Adipocyte (in vitro differentiated cells): ENCODE measurements at regions not wholly inside any gene's neighbourhood (a gene's known extent, or its start where the extent isn't known, plus 50 kb on each side); places are given as distances from the start of the nearest gene placed in this dataset.

Experiments
- DNase-seq: peaks from one replicate; pipeline ENCODE4 v3.0.0-alpha.2; 2015; ENCODE audit warnings: low read depth
- H3K27me3 ChIP-seq: replicated peaks from 2 replicates; pipeline ENCODE4 v1.7.0; 2013; ENCODE audit warnings: mild to moderate bottlenecking, low read length, moderate library complexity; ENCODE audit not compliant: control insufficient read depth, insufficient read depth
- H3K36me3 ChIP-seq: 2 replicates; pipeline ENCODE4 v1.7.0; 2013; ENCODE audit warnings: low read length, mild to moderate bottlenecking, moderate library complexity; ENCODE audit not compliant: control insufficient read depth, insufficient read depth, severe bottlenecking
- H3K4me1 ChIP-seq: 2 replicates; pipeline ENCODE4 v1.7.0; 2013; ENCODE audit warnings: mild to moderate bottlenecking, low read length, moderate library complexity; ENCODE audit not compliant: control insufficient read depth, insufficient read depth
- H3K4me3 ChIP-seq: 2 replicates; pipeline ENCODE4 v1.7.0; 2013; ENCODE audit warnings: mild to moderate bottlenecking, low read length, moderate library complexity
- H3K9ac ChIP-seq: 2 replicates; pipeline ENCODE4 v1.7.0; 2013; ENCODE audit warnings: mild to moderate bottlenecking, low read length, moderate library complexity
- H3K9me3 ChIP-seq: 2 replicates; pipeline ENCODE4 v1.7.0; 2013; ENCODE audit warnings: mild to moderate bottlenecking, low read length, moderate library complexity; ENCODE audit not compliant: control insufficient read depth

DNA sequence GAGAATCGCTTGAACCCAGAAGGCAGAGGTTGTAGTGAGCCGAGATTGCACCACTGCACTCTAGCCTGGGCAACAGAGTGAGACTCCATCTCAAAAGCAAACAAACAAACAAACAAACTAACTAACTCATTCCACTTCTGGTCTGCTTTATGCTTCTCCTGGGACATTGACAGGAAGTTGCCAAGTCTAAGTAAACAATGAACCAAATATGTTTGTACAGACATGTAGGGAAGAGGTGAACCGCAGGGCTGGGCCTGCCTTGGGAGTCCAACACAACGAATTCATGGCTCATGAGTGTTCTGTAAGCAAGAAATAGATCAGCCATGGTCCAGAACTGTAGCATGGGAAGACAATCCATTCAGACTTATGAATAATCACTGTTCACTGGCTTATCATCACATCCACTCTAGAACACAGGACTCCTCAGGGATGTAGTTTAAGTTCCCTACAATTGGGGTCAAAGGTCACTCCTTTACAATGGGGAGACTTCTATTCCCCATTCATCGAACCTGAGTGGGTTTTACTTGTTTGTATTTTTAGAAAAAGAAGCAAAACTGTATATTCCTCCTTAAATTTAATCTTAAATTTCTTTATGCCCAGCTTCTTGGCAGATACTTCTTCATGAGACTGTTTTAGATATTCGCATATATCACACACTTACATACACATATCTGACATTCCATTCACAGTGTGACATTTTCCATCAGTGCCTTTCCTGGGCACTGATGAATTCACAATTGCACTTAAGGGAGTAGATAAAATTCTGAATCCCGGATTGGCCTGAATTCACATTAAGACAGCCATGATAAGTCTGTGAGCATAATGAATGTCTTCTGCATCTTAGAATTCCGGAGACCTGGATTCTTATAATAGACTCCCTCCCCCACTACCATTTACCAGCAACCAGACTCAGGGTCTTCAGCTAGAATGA, 159.1 kb upstream of the EEPD1 start:
- Histone ChIP-seq H3K4me3 (no peak overlapping the region), H3K9me3 (no peaks in the 10 kb centered on the region), H3K4me1 (peaks cover 17% of the 10 kb centered on the region), H3K9ac (peak overlapping the region; percentile 34), H3K36me3 (no peaks in the 10 kb centered on the region), H3K27me3 (no peaks in the 10 kb centered on the region)
- peak; percentile 17 for DNase-seq

DNA sequence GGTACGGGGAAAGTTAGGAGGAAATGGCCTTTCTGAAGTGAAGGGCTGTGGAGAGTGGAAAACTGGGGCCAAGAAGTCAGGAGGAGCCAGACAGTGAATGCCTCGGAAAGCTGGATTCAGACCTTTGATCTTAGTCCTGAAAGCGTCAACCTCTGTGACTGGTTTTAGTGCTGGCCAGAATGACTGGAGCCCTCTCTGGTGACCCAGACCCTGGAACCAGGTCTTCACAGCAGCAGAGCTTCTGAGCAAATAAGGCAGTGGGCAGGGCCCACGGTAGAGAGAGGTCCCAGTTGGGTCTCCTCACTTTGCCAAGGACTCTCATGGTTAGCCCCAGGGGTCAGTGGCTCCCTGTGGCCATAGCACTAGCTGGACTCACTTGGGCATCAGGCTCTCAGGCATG, 157.7 kb upstream of the EEPD1 start:
- Histone ChIP-seq H3K9me3 (no peaks in the 10 kb centered on the region), H3K9ac (no peak overlapping the region), H3K4me1 (peaks cover 17% of the 10 kb centered on the region), H3K4me3 (no peak overlapping the region), H3K36me3 (no peaks in the 10 kb centered on the region), H3K27me3 (no peaks in the 10 kb centered on the region)
- no peak for DNase-seq

DNA sequence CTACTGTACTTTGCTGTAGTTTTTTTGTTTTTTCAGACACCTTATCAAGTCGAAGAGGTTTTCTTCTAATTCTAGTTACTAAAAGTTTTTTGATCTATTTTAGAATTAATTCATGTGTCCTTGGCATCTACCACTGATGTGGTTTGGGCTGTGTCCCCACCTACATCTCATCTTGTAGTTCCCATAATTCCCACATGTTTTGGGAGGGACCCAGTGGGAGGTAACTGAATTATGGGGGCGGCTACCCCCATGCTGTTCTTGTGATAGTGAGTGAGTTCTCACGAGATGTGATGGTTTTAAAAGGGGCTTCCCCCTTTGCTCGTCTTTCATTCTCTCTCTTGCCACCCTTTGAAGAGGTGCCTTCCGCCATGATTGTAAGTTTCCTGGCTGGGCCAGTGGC, 154.6 kb upstream of the EEPD1 start:
- no peaks in the 10 kb centered on the region for H3K36me3 ChIP-seq
- no peak overlapping the region for H3K9ac ChIP-seq
- H3K4me3 ChIP-seq, result no peak overlapping the region
- no peaks in the 10 kb centered on the region for H3K9me3 ChIP-seq
- no peak for DNase-seq
- peaks cover 10% of the 10 kb centered on the region for H3K4me1 ChIP-seq
- no peaks in the 10 kb centered on the region for H3K27me3 ChIP-seq

DNA sequence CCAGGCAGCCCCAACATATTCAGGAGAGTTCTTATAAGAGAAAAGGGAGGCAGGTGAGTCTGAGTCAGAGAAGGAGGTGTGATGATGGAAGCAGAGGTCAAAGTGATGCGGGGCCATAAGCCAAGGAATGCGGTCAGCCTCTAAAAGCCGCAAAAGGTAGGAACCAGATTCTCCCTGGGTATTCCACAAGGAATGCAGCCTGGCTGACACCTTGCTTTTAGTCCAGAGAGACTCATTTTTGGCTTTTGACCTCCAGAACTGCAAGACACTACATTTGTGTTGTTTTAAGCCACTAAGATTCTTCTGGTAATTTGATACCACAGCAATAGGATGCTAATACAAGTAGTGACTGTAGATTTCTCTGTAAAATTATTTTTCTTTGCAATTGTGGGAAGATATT, 151.5 kb upstream of the EEPD1 start:
- Histone ChIP-seq H3K9me3 (no peaks in the 10 kb centered on the region), H3K9ac (no peak overlapping the region), H3K4me1 (peaks cover 4% of the 10 kb centered on the region), H3K4me3 (no peak overlapping the region), H3K27me3 (no peaks in the 10 kb centered on the region), H3K36me3 (no peaks in the 10 kb centered on the region)
- DNase-seq, result no peak

DNA sequence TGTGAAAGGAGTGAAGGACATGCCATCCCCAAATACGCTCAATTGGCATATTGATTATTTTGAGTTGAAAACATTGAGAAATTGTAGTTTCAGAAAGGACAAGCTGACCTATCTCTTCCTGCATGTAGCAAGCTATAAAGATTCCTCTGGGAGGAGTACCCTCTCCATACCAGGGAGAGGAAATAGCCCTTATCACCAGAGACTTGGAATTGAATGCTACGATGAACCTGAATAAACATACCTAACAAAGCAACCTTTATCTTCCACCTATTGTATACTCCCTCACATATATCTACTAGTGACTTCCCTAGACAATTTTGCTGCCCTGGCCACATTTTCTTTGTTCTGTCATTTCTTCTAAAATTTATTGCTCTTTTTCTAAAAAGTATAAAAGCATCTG, 150.2 kb upstream of the EEPD1 start:
- Histone ChIP-seq H3K9me3 (no peaks in the 10 kb centered on the region), H3K27me3 (no peaks in the 10 kb centered on the region)

DNA sequence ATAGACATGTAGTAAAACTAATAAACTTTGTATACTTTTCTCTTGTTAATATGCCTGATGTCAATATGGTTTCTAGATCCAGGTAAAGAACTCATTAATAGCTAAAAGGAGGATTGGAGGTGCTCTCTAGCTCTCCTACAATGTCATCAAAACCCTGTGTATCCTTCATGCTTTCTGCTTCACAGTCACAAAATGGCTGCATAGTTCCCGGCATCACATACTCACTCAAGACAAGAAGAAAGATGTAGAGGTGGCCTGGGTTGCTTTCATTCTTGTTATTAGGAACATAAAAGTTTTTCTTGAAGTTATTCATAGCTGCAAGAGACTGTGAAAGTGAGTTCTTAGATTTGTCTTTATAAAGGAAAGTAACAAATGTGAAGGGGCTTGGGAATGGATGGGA, 149.7 kb upstream of the EEPD1 start:
- Histone ChIP-seq H3K36me3 (no peaks in the 10 kb centered on the region), H3K4me1 (peaks cover 8% of the 10 kb centered on the region), H3K4me3 (no peak overlapping the region), H3K27me3 (no peaks in the 10 kb centered on the region), H3K9ac (no peak overlapping the region), H3K9me3 (no peaks in the 10 kb centered on the region)
- no peak for DNase-seq

More for the DNA sequence above, 150.2 kb upstream of the EEPD1 start:
- Histone ChIP-seq H3K9ac (no peak overlapping the region), H3K36me3 (no peaks in the 10 kb centered on the region), H3K4me1 (peaks cover 8% of the 10 kb centered on the region), H3K4me3 (no peak overlapping the region)
- DNase-seq, result no peak

DNA sequence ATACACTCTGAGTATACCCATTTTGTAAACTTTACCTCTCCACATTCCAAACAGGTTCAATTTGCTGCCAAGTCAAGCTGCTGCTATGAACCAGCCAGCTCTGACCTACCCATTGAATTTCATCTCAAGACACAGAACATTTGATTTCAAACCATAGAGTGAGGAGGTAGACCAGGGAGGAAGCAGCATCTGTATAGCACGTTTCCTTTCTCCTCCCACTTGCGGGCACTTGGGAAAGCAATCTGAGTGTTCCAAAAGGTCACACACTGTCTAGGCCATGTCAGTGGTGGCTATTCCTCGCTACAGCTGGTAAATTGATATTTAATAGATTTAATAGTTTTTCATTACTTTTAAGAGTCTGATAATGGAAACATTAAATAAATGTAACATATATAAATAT, 147.8 kb upstream of the EEPD1 start:
- Histone ChIP-seq H3K27me3 (no peaks in the 10 kb centered on the region), H3K9ac (no peak overlapping the region), H3K9me3 (no peaks in the 10 kb centered on the region), H3K4me1 (peaks cover 8% of the 10 kb centered on the region), H3K36me3 (no peaks in the 10 kb centered on the region), H3K4me3 (no peak overlapping the region)
- DNase-seq, result no peak

DNA sequence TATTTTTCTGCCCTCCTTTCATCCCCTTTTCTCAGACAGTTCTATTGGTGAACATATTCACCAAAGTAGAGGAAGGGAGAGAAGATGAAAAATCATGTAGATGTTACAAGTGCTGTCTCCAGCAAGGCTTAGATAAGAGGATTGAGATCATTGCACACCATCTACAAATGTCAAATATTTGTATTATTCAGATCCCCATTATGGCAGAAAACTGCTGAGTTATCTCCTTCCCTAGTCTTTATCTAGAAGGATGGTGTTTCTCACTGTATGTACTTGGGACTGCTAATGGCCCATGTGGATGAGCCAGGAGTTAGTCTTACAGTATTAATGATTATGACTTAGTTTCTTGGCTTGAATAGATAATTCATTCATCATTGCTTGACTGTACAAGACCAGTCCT, 147.2 kb upstream of the EEPD1 start:
- Histone ChIP-seq H3K27me3 (no peaks in the 10 kb centered on the region), H3K4me3 (no peak overlapping the region), H3K9ac (no peak overlapping the region), H3K36me3 (no peaks in the 10 kb centered on the region), H3K9me3 (no peaks in the 10 kb centered on the region), H3K4me1 (peaks cover 8% of the 10 kb centered on the region)
- no peak for DNase-seq

DNA sequence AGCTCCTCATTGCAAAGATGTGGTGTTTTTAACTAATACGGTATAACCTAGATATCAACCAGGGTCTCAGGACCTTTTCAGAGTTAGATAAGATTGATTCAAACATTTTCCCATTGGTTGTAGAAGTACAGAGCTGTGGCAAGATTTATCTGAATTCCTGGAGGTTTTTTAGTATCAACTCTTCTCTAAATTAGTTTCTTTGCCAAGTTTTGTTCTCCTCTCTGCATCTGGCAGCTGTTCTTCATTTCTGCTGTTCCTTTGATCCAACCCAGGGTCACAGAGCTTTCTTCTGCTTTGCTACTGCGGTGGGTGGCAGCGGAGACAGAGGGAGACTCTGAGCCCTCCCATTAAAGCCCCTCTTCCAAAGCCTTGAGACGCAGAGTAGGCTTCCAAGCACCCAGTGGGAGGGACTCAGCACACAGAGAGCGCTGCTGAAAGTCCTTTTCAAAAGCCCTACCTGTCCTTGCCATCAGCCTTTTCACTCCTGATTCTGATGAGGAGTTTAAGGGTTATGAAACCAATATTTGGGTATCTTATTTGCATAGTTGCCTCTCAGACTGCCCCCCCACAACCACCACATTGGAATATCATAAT, 146.3 kb upstream of the EEPD1 start:
- Histone ChIP-seq H3K9ac (no peak overlapping the region), H3K9me3 (no peaks in the 10 kb centered on the region), H3K4me3 (no peak overlapping the region), H3K27me3 (no peaks in the 10 kb centered on the region), H3K4me1 (peaks cover 8% of the 10 kb centered on the region), H3K36me3 (no peaks in the 10 kb centered on the region)
- peak; percentile 66 for DNase-seq

DNA sequence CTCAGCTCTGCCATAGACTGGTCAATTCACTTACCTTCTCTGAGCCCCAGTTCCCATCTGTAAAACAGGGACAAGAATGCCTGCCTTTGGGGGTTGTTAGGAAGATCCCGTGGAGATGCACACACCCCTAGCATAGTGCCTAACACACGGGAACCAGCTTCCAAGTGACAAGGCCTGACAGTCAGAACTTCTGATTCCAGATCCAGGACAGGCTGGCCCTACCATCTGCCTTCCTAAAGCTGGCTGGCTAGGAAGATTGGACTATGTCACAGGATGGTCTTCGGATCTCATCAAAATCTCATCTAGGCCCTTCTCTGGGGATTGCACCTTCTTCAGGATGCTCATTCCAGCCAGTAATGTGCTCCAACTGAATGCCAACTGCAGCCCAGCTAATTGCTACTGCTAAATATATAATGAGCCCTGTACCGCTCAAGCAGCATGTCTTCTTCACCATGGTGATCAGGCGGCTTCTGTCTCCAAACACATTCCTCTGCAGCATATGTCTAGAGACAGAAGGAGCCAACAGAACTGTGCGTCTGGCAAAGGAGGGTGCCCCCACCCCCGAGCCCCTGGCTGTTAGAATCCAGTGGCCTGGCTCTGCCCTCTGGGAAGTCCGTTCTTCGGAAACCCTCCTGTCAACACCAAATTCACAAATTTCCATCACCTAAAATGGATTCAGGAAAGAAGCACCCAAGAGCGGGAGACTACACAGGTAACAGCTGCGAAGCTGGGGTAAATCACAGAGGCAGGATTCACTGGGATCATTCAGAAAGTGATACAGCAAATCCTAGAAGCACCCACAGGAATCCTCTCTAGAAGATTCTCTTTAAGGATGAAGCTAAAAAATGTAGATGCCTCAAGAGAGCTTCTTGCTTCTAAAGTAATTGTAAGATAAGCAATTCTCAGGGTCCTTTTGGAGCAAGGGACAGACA, 142.1 kb upstream of the EEPD1 start:
- Histone ChIP-seq H3K36me3 (no peaks in the 10 kb centered on the region), H3K9me3 (no peaks in the 10 kb centered on the region), H3K9ac (no peak overlapping the region), H3K27me3 (no peaks in the 10 kb centered on the region), H3K4me1 (peaks cover 8% of the 10 kb centered on the region), H3K4me3 (no peak overlapping the region)
- no peak for DNase-seq

DNA sequence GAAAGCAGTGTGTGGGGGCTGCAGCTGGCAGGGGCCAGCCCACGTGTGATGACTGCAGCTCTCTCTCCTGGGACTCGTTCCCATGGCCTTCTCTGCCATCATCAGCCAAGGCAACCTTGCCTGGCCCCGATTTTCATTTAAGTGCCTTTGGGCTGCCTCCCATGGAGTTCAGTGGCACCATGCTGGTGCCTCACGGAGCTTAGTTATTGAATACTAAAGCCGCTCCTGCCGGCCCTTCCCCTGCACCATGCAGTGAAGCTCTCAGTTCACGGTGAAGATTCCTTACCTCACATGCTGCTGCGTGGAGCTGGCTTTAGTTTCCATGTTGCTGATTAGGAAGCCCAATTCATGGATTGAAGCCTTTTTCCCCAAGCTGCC, 141.5 kb upstream of the EEPD1 start:
- no peak for DNase-seq
- Histone ChIP-seq H3K9me3 (no peaks in the 10 kb centered on the region), H3K27me3 (no peaks in the 10 kb centered on the region), H3K36me3 (no peaks in the 10 kb centered on the region), H3K9ac (no peak overlapping the region), H3K4me3 (no peak overlapping the region), H3K4me1 (peaks cover 4% of the 10 kb centered on the region)
